ENCODE measurements at regions not wholly inside any gene's neighbourhood (a gene's known extent, or its start where the extent isn't known, plus 50 kb on each side); places are given as distances from the start of the nearest gene placed in this dataset.

GRCh38 chr12:105974738-105975137 lies 164.0 kb downstream of the NUAK1 start:
- no peaks in the 10 kb centered on the region for H3K36me3 Mint-ChIP-seq (ENCODE audit: low read depth)
- no peaks in the 10 kb centered on the region for H3K36me3 ChIP-seq (ENCODE audit: control insufficient read depth, insufficient read depth, low read length)
- no peaks in the 10 kb centered on the region for H3K9me3 ChIP-seq (ENCODE audit: control insufficient read depth, low read length)
- DNase-seq = no peak
- no peaks in the 10 kb centered on the region for H3K9me3 Mint-ChIP-seq
- peaks cover 40% of the 10 kb centered on the region for H3K27me3 Mint-ChIP-seq (ENCODE audit: insufficient read depth)
- 96 to 99% methylated on average over 4 of the region's 4 CpGs for WGBS, 2 experiments (ENCODE audit: insufficient coverage in 1 of 2, insufficient read length in 1 of 2)
- no peaks in the 10 kb centered on the region for H3K4me1 Mint-ChIP-seq
- H3K27ac ChIP-seq (ENCODE audit: low read depth, low read length) = no peak overlapping the region
- H3K4me3 ChIP-seq (ENCODE audit: low read length) = no peak overlapping the region
- TF ChIP-seq, protein P1, sequence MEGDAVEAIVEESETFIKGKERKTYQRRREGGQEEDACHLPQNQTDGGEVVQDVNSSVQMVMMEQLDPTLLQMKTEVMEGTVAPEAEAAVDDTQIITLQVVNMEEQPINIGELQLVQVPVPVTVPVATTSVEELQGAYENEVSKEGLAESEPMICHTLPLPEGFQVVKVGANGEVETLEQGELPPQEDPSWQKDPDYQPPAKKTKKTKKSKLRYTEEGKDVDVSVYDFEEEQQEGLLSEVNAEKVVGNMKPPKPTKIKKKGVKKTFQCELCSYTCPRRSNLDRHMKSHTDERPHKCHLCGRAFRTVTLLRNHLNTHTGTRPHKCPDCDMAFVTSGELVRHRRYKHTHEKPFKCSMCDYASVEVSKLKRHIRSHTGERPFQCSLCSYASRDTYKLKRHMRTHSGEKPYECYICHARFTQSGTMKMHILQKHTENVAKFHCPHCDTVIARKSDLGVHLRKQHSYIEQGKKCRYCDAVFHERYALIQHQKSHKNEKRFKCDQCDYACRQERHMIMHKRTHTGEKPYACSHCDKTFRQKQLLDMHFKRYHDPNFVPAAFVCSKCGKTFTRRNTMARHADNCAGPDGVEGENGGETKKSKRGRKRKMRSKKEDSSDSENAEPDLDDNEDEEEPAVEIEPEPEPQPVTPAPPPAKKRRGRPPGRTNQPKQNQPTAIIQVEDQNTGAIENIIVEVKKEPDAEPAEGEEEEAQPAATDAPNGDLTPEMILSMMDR (conservative IDR thresholded peaks at IDR 0.05) = no peak
- H3K9ac ChIP-seq (ENCODE audit: extremely low read depth, low read length, poor library complexity, severe bottlenecking) = no peak overlapping the region
- no peak overlapping the region for H3K4me3 Mint-ChIP-seq
- H3K27ac Mint-ChIP-seq = no peak overlapping the region
- H3K27me3 ChIP-seq (ENCODE audit: control insufficient read depth, insufficient read depth, low read length, poor library complexity, severe bottlenecking) = peaks cover 6% of the 10 kb centered on the region
- H3K4me1 ChIP-seq (ENCODE audit: control insufficient read depth, insufficient read depth, low read length) = no peaks in the 10 kb centered on the region

- no peaks in the 10 kb centered on the region for H3K9me3 Mint-ChIP-seq
- no peaks in the 10 kb centered on the region for H3K4me1 ChIP-seq (ENCODE audit: control insufficient read depth, insufficient read depth, low read length)
- no peaks in the 10 kb centered on the region for H3K9me3 ChIP-seq (ENCODE audit: control insufficient read depth, low read length)
- H3K4me1 Mint-ChIP-seq = no peaks in the 10 kb centered on the region
- DNase-seq = no peak
- no peaks in the 10 kb centered on the region for H3K36me3 Mint-ChIP-seq (ENCODE audit: low read depth)
- no peak overlapping the region for H3K4me3 ChIP-seq (ENCODE audit: low read length)
- peaks cover 6% of the 10 kb centered on the region for H3K27me3 ChIP-seq (ENCODE audit: control insufficient read depth, insufficient read depth, low read length, poor library complexity, severe bottlenecking)
- no peak overlapping the region for H3K4me3 Mint-ChIP-seq
- 80 to 81% methylated on average over 1 to 2 of the region's 2 CpGs for WGBS, 2 experiments (ENCODE audit: insufficient coverage in 1 of 2, insufficient read length in 1 of 2)
- no peaks in the 10 kb centered on the region for H3K36me3 ChIP-seq (ENCODE audit: control insufficient read depth, insufficient read depth, low read length)
- no peak overlapping the region for H3K9ac ChIP-seq (ENCODE audit: extremely low read depth, low read length, poor library complexity, severe bottlenecking)
- H3K27ac Mint-ChIP-seq = no peak overlapping the region
- H3K27me3 Mint-ChIP-seq (ENCODE audit: insufficient read depth) = peaks cover 38% of the 10 kb centered on the region
- TF ChIP-seq, protein P1 (conservative IDR thresholded peaks at IDR 0.05) = no peak
- H3K27ac ChIP-seq (ENCODE audit: low read depth, low read length) = no peak overlapping the region
Measured at GRCh38 chr12:105975351-105975750, 163.4 kb downstream of the NUAK1 start.

- no peaks in the 10 kb centered on the region for H3K4me1 ChIP-seq (ENCODE audit: control insufficient read depth, insufficient read depth, low read length)
Measured at GRCh38 chr12:105977236-105977635, 161.5 kb downstream of the NUAK1 start.

More at GRCh38 chr12:105977236-105977635, 161.5 kb downstream of the NUAK1 start:
- H3K9ac ChIP-seq (ENCODE audit: extremely low read depth, low read length, poor library complexity, severe bottlenecking) = no peak overlapping the region
- no peaks in the 10 kb centered on the region for H3K36me3 Mint-ChIP-seq (ENCODE audit: low read depth)
- no peak overlapping the region for H3K27ac ChIP-seq (ENCODE audit: low read depth, low read length)
- H3K9me3 ChIP-seq (ENCODE audit: control insufficient read depth, low read length) = no peaks in the 10 kb centered on the region
- peaks cover 25% of the 10 kb centered on the region for H3K27me3 Mint-ChIP-seq (ENCODE audit: insufficient read depth)
- H3K4me1 Mint-ChIP-seq = no peaks in the 10 kb centered on the region
- peaks cover 6% of the 10 kb centered on the region for H3K27me3 ChIP-seq (ENCODE audit: control insufficient read depth, insufficient read depth, low read length, poor library complexity, severe bottlenecking)
- WGBS, 2 experiments (ENCODE audit: insufficient coverage in 1 of 2, insufficient read length in 1 of 2) = 100% methylated on average over 3 of the region's 3 CpGs; no CpG with 5 or more reads in 1 of the 2 experiments
- H3K27ac Mint-ChIP-seq = no peak overlapping the region
- H3K4me3 ChIP-seq (ENCODE audit: low read length) = no peak overlapping the region
- no peaks in the 10 kb centered on the region for H3K36me3 ChIP-seq (ENCODE audit: control insufficient read depth, insufficient read depth, low read length)
- H3K9me3 Mint-ChIP-seq = no peaks in the 10 kb centered on the region
- TF ChIP-seq, protein P1 (conservative IDR thresholded peaks at IDR 0.05) = no peak
- DNase-seq = no peak
- H3K4me3 Mint-ChIP-seq = no peak overlapping the region

All from endodermal cell (in vitro differentiated cells).